ENCODE measurements at regions not wholly inside any gene's neighbourhood (a gene's known extent, or its start where the extent isn't known, plus 50 kb on each side); places are given as distances from the start of the nearest gene placed in this dataset.

DNA sequence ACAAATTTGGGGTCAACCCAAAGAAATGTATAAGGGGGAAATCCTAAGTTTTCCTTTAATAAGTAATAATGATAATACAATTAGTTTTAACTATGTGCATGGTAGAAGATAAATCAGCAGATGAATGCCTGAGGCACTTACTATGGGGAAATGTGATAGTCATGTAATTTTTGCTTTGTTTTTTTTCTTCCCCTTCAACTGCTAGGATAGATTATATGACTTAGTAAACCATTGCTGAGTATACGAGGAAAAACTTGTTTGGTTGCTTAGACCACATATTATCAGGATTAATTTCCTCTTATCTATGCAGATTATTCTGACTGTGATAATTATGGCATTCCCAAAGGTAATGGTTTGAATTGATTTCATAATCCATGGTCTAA is 181.1 kb downstream of the TGFB2 start:
- DNase-seq (ENCODE audit: low read depth), result no peak

DNA sequence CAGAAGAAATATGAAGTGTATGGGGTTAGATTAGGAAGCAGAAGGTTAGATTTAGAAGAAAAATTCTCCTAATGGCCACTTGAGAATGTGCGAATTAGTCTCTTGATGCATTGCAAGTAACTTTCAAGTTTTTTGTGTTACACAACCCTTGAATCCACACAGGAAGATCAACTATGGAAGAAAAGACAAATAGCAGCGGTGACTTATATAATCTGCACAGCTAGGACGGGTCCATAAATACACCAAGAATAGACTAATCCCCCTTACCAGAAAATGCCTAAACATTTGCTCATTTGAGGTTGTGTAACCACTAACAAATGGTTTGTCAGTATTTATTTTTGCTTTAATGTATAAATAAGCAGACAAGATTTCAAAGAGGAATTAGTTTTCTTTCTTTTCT is 182.6 kb downstream of the TGFB2 start:
- no peak for DNase-seq (ENCODE audit: low read depth)

DNA sequence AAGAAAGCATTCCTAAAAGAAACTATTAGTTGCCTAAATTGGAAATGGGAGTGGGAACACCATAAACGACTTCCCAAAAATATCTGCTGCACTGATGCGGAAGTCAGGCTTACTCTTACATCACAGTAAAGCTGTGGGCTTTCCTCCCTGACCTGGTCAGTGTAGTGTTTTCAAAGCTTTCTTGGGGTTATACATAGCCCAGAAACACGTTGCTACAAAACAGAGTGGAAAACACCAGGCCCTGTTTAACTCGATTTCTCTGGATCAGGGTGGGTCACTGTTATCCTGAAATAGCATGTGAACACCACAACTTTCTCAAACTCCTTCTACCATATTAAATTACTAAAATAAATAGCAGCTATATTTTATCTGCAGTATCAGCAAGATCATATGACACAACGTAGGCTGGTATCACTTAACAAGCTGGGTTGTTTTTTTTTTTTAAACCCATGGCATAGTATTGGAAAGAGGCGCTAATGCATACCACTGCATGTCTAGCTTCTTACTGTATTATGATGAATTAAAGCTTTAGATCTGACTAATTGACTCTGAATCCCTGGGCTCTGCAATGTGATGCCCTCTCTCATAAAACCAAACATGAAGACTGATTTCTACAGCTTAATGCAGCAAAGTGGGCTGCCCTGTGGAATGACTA is 184.6 kb downstream of the TGFB2 start:
- DNase-seq (ENCODE audit: low read depth), result no peak

DNA sequence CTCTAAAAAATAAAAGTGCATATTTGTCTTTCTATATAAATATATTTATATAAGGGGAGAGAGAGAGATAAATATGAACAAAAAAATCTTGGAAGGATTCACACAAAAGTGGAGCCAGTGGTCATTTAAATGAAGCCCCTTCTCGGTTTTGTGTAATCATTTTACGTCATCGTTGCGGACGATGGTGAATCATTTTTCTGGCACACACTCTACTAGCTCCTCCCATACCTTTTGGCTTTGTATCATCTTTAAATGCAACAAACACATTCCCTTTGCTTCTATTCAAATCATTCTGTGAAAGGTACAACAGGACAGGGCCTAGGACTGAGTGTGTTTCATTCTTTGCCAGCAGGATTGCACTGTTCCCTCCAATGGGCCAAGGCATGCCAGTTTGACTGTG is 186.8 kb downstream of the TGFB2 start:
- no peak for DNase-seq (ENCODE audit: low read depth)

DNA sequence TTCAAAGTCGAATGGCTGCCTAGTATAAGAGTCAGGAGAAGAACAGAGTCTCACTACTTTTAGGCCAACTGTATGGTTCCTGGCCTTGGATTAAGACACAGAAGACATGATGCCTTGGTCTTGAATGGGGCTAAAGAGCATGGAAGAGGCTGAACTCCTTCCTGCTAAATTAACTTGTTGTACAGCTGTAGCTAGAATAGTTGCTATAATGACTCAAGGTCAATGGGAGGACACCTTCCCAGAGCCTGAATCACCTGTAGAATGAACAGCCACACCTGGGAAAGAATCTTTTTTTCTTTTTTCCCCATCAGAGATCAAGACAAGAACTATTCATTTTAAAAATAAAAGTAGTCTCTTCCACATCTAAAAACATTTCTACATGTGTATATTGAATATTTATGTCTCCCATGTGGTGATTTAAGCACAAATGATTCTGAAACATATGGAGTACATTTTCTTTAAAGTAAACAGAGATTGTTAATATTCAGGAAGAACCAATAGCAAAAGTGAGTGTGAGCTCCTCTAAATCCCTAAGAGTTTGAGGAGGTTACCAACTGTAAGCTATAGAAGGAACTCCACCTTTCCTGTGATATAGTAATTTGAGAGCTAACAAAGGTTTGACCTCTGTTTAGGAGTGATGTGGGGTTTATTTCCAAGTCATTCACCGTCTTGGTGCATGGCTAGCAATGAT is 191.3 kb downstream of the TGFB2 start:
- no peak for DNase-seq (ENCODE audit: low read depth)

DNA sequence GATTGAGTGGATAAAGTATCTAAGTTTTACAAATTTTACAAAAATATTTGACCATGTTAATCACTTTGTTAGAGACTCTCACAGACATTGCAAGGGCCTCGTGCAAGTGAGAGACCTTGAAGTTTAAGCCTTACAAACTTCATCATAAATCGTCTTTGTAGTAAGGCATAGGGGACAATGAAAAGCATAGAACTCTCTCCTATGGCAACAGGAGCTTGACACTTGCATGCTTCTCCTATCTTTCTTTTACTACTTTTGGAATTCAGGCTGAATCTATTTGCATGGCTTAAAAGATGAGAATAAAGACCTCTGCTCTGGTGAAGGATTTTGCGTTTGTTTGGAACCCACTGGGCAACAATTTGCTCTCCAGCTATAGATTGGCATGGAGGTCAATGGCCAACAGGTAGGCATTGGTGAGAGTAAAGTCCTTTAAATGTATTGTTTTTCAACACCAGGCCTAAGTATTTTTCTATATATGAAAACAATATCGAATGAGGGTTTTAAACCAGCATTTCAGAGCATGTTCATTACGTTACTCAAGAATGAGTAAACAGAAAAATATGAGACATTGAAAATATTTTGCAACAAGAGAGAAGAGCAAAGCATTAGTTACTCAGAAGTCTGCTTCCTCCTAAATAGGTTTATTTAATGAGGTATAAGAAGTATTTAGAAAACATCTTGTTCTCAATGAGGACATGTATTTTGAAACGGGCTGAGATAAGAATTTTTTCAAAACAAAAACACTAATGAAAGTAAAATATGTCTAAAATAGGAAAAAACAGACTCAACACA is 192.2 kb downstream of the TGFB2 start:
- DNase-seq (ENCODE audit: low read depth), result no peak

DNA sequence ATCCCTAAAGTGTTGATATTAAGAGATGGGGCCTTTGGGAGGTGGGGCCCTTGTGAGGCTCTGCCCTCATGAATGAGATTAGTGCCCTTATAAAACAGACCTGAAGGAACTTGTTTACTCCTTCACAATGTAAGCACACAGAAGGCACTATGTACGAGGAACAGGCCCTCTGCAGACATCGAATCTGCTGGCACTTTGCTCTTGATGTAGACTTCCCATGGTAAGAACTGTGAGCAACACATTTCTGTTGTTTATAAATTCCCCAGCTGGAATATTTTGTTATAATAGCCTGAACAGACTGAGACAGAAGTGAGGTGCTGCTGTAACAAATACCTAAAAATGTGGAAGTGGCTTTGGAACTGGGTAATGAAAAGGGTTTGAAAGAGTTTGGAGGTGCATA is 193.2 kb downstream of the TGFB2 start:
- DNase-seq (ENCODE audit: low read depth), result no peak

DNA sequence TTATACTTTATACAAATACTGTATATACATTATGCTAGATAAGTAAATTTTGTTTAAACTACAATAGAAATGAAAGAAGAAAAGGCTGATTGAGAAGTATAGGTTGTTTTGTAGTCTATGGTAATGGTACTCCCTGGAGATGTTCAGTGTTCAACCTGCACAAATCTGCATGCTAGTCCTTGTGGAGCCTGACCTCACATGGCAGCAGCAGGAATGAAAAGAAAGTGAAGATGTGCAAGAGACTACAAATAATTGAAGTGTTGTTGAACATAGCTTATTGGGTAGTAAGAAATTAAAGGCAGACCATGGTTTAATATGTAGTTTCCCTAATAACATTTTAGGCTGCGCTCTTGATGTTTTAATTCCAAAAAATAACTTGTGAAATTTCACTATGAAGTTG is 201.2 kb downstream of the TGFB2 start:
- no peak for DNase-seq (ENCODE audit: low read depth)

DNA sequence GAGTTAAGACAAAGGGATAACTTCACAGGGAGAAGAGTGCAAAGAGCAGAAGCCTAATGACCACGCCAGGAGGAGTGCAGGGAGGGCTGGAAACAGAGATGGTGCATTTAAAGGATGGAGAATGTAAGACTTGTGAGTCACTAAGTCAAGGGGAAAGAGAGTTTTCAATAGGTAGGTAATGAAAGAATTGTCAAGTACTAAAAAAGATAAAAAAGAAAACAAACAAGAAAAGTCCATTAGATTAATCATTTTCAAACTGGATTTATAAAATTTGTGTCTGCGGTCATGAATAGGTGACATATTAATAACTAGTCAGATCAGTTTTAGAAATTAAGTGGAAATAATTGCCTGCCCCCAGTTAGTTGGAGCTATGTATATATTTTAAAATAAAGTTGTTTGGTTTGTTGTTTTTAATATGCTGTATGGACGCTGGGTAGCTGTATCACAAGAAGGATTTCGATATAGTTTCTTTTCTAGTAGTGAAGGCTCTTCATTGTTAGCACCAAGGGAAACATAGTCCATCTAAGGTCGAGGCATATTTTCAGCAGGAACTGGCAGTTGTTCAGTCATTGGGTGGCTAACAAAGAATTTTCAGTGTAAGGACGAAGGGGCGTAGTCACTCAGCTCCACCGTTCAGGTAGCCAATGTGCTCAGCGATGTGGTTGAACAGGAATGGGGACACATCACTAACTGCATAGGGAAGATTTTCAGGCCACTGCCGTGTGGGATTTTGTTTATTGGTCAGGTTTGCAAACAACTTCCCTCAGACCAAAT is 203.0 kb downstream of the TGFB2 start:
- no peak for DNase-seq (ENCODE audit: low read depth)

DNA sequence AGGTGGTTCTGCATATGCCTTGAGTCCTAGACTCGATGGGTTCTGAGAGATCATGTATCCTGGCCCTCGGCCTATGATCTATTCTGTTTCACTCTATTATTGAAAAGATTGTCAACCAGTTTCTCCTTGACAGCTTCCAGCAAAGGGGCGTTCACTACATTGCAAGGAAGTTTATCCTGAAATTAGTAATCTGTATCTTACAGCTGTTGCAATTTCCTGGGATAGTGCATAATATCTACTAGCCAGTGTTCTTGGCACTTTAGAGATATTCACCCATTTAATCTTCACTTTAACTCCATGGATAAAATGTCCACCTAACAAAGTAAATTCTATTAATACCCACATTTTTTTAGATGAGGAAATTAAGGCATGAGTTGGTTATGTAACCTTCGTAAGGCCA is 203.6 kb downstream of the TGFB2 start:
- no peak for DNase-seq (ENCODE audit: low read depth)

DNA sequence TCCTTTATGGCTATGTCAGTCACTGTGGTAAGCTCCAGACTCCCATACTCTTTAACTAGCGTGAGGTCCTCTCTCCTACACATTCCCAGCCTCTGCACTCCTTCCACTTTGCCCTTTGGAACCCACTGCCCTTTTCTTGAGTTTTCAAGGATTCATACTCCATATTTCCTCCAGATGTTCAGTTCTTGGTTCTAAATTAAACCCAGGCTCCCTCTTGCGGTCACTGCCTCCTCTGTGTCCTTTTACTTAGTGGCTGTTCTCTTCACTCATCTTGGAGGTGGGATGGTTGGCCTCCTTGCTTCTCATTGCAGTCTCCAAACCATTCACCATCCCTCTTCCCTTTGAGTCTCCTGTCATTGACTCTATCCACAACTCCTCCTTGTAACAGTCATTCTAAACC is 208.1 kb downstream of the TGFB2 start:
- DNase-seq (ENCODE audit: low read depth), result no peak

DNA sequence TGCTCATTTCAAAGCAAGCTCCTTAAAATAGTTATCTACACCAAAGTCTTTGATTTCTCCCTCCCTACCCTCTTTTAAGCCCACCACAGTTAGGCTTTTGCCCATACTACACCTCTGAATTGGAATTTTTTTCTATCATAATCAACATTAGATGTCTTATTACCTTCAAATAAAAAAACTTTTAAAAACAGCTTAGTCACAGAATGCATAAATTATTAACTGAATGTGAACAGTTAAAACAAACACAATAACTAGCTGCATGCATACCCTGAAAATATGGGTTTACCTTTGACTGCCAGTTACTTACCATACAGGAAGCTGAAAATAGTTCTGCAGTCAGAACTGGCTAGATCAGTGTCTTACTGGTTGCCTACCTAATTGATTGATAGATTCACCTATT is 210.9 kb downstream of the TGFB2 start:
- no peak for DNase-seq (ENCODE audit: low read depth)

DNA sequence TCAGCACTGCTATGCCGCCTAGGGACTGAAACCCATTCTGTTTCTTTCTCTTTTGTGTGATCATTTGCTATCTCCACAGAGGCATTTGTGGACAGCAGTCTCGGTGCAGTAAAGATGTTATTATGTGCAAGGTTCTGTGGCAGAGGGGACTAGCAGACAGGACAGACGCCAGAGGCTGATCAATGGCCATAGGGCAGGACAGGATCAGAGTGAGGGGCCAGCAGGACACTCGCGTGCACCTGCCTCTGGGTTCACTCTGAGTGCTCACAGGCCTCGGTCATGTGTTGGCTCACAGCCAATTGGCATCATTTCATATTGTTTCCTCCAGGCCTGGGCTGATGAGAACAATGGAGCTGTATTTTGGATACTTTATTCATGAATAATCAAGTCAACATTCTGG is 212.6 kb downstream of the TGFB2 start:
- DNase-seq (ENCODE audit: low read depth), result no peak

DNA sequence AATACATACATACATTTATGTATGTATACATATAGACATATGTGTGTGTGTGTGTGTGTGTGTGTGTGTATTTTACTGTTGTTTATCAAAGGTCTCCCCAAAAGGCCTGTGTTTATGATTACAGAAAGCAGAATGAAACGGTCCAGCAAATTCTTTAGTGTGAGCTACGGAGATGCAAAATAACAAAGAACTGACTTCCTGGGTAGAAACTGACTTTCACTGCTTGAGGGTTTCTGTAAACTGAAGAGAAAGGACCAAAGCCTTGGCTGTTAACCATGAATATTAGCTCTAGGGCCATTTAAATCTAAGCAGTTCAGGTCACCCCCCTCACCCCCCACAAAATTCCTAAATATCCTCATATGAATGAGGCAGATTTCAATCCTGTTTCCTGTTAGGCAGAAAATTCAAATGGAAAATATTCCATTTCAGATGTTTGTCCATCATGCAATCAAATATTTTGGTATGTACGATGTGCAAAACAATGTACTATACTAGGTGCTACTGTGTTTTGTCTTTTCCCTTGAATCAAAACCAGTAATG is 213.2 kb downstream of the TGFB2 start:
- no peak for DNase-seq (ENCODE audit: low read depth)

DNA sequence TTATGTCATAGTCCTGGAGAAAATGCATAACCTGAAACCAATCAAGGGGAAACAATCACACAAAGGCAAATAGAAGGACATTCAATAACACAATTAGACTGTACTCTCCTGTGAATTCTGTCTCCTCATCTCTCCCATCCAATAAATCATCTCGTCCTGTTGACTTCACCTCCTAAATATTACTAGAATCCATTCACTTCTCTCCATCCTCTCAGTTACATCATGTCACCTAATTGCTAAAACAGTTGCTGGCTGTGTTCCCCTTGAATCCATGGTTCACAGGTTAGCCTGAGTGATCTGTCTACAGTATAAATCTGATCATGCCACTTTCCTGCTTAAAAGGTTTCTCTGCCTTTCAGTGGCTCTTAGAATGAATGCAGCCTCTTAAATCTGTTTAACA is 220.2 kb downstream of the TGFB2 start:
- no peak for DNase-seq (ENCODE audit: low read depth)

DNA sequence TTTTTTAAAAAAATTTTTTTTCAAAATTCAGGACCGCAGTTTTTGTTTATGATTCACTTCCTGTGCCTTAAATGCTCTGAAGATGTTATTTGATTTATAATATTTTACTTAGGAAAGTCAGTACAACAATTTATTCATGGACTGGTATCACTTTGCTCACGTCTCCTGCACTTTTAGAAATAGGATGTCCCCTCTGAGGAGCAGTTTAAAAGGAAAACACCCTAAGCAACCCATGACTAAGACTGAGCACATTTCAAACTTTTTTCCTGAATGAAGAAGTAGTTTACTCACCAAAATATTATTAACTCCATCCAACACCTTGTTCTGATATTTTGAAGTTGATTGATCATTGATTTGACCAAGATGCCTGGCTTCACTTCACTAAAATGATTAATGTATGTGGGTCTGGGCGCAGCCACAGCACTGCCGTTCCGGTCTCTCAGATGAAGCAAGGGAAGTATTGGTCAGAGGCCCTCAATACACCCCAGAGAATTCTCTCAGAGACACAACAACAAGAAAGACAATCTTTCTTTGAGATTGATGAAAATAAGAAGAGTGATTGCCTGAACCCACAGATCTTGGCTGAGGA is 223.9 kb downstream of the TGFB2 start:
- no peak for DNase-seq (ENCODE audit: low read depth)

DNA sequence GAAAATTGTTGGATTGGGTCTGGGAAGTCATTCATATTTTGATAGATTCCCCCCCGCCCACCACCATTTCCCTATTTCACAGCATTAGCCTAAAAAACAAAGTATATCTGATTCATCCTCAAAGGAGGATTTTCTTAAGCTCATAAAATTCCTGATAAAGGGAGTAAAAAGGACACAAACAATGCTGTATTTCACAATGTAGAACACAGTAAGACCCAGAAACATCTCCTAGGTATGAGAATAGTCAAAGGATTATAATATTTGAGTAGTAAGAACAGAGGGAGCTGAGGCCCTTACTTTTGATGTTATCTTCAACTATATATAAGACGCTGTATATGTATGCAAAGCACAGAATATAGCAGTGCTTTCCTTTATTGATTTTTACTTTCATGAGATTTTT is 225.3 kb downstream of the TGFB2 start:
- no peak for DNase-seq (ENCODE audit: low read depth)

DNA sequence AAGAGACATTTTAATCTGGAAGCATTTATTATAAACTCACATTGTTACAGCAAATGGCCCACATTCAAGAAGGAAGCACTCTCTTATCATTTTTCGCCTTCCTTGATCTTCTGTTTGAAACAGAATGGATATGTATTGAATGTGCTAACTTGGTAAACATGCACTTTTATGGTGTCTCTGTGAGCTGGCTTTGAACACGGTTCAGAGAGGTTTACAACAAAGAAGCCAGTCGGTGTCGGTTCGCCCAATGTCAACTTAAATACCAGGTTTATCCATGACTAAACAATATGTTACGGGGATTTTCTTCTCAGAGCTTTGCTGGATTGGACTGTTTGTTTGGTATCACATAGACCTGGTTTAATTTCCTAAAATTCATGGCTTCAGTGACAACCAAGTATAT is 226.4 kb downstream of the TGFB2 start:
- DNase-seq (ENCODE audit: low read depth), result no peak

DNA sequence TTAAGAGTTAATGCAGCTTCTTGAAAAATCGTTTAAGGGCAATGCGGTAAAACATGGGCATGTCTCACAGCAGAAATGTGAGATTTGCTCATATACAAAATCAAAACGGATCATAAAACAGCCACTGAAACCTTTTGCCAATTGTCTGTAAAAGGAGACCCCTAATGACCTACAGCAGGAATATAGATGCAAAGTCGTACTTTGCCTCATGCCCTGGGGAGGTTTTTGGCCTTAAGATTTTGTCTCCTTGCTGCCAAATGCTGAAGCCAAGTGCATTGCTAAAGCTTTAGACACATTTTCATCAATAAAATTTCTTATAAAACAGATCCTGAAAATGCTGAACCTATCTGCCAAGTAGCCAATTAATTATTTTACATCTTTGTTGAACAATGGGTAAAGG is 226.9 kb downstream of the TGFB2 start:
- no peak for DNase-seq (ENCODE audit: low read depth)

DNA sequence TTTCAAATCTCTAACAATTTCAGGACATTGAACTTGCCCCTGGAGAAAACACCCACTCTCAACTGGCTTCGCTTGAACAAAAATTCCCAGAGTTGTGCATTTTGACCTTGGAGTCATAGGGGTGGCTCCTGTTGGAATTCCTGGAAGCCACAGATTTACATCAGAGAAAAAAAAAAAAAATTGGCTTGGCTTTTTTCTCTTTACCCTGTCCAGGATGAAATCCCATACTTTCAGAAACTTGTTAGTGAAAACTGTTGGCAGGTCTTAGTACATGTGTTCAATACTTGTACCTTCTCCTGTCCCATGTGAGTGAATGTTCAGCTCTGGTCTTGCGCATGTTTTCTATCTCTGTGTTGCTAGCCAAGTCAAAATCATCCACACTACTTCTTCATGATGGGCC is 228.8 kb downstream of the TGFB2 start:
- DNase-seq (ENCODE audit: low read depth), result no peak

DNA sequence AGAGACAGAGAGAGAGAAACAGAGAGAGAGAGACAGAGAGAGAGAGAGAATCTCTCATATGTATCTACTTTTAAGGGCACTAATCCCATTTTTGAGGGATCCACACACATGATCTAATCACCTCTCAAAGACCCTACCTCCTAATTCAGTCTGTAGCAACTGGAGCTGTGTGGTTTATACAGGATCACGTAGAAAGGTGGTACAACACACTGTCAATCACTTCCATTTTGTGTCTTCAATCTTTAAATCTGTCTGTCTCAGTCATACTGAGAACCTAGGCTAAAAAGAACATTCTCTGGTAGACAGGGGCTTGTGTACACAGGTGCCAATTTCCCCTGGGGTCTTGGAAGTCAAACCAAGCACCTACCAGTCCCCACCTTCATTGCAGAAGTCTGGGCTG is 229.9 kb downstream of the TGFB2 start:
- no peak for DNase-seq (ENCODE audit: low read depth)

DNA sequence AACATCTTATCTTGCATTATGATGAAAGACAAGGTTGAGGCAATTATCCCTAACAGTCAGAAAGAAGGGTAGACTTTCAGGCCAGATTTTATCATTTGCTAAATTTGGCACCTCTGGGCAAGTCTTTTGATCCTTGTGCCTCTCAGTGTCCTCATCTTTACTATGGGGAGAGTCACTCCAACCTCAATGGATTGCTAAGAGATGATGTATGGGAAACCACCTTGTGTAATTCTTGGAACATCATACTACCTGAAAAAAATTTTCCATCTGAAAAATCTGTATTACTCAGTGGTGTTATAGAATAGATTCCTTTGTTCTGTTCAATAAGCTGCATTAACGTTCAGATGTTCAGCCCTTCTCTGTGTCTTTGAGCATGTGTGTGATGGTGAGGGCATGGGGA is 230.7 kb downstream of the TGFB2 start:
- no peak for DNase-seq (ENCODE audit: low read depth)

Data from activated T-cell treated with anti-CD3 and anti-CD28 coated beads for 24 hours (primary cell).